ENCODE measurements at regions not wholly inside any gene's neighbourhood (a gene's known extent, or its start where the extent isn't known, plus 50 kb on each side); places are given as distances from the start of the nearest gene placed in this dataset.
A peak's percentile ranks its signal among the peaks of the same experiment; 100 is the strongest.

DNA sequence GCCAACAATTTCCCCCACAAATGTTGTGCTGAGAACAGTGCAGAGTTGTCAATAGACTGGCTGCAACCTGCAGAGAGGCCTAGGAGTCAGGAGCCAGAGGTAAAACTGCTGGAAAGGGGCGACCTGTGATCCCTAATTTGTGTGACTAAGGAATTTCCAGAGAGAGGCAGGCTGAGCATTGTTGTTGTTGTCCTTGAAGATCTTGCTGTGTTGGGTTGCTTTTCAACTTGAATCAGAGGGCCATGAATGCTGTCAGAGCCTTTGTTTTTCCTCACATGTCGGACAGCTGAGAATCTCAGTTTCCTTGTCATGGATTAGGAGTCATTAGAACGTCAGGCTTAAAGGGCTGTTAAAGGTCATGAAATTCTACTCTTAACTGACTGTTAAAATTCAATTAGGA is 134.6 kb upstream of the ASTN2 start:
- DNase-seq (ENCODE audit: low read depth in 4 of 4, low spot score in 3 of 4), result no peak

DNA sequence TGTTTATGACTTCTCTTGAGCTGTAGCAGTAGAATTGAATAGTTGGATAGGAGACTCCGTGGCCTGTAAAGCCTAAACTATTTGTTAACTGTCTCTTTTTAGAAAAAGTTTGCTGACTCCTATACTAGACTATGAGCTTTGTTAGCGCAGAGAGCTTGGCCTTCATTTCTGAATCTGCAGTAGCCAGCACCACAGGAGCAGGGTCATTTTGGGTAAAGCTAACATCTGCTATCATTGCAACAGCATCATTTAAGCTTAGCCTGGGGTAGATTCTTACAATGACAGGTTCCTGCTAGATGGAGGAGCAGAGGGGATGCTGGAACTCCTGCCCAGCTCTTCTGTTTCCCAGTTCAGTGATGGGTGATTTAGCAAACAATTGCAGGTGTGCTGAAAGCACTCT is 133.7 kb upstream of the ASTN2 start:
- no peak for DNase-seq (ENCODE audit: low read depth in 4 of 4, low spot score in 3 of 4)

DNA sequence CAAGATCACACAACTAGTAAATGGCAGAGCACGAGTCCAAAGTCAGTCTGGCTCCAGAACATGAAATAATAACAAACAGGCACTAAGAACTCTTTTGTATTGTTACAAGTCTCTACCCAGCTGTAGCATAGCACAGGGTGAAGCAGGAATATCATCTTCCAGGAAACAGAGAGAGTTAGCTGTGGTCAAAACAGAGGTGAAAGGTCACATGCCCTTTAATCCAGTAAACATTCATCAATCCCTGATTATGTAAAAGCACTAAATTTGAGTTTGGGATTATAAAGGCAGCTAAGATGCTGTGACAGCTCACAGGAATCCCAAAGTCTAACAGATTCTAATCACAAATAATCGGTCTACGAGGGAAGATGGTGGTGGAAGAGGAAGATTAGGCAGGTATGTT is 133.0 kb upstream of the ASTN2 start:
- DNase-seq (ENCODE audit: low read depth in 4 of 4, low spot score in 3 of 4), result no peak

DNA sequence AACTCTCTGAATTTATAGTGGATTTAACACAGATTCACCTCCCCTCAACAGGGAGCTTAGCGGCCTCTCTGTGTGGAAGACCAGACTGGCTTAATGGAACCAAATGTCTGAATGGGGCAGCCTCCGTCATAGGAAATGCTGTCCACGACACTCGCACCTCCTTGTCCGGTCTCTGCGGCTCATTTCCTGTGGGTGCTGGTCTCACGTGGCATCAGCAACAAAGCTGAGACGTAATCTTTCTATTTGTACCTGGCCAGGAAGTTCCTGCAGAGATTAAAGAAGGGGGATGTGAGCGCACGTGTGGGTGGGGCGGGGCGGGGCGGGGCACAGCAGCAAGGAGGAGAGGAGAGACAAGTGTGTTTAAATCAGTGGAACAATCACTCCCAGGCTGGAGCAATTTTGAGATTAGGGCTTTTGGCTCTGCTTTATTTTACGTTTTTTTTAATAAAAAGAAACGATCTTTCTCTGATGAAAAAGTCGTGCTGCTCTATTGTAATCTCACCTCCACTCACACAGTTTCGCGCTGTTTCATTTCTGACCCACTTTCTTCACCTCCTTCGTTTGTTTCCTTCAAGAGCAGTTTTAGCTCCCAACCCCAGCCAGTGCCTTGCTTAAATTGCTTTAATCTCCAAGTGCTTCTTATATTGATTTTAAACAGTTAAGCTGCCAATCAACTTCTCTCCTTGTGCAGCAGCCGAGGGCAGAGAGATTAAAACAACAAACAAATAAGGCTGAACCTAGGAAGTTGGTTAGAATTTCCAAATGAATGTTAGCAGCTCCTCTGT is 132.2 kb upstream of the ASTN2 start:
- no peak for DNase-seq (ENCODE audit: low read depth in 4 of 4, low spot score in 3 of 4)

DNA sequence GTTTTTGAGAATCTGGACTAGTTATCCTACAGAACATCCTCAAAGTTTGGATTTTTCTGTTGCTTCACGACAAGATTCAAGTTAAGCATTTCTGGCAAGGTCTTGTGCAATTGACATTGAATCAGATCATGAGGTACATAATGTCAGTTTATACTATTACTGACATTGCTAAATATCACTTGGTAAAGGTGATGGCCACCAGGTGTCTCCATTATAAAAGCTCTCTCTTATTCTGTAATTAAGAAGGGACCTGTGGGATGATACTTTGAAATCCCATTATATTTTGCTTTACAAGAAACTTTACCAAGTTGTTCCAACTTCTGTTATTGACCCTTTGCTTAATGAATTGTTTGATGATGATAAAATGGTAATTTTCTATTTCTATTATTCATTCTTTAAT is 131.0 kb upstream of the ASTN2 start:
- no peak for DNase-seq (ENCODE audit: low read depth in 4 of 4, low spot score in 3 of 4)

DNA sequence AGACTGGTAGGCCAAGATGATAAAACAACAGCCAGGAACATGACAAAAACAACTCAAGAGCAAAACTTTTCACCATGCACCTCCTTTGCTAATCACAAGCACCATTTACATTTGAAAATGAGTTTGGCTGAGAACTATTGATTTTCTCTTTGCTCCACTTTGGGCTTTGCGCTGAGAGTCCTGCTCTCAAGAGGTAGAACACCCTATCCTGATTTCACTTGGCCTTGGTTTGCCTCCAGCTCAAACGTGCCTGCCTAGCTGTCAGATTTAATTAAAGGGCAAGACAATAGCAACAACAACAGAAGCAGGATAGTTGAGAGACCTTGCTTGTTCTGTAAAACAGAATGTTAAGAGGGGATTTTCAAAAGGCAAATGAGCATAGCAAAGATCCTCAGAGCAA is 128.2 kb upstream of the ASTN2 start:
- no peak for DNase-seq (ENCODE audit: low read depth in 4 of 4, low spot score in 3 of 4)

DNA sequence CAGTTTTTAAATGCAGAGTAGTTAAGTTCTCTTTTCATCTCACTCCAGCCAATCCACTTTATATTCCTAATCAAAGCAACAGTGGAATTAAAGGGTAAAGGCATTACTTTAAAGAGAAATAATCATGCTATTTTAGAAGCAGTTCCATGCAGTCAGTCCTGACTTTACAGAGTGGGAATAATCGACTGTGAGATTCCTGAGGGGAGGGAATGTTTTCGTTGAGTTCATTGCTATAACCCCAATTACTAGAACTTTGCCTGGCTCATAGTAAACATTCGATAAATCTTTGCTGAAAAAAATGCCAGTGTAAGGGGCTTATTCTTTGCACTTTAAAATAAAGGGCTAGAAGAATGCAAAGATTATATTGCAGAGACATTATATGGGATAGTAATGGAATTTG is 127.2 kb upstream of the ASTN2 start:
- DNase-seq (ENCODE audit: low read depth in 4 of 4, low spot score in 3 of 4), result no peak

DNA sequence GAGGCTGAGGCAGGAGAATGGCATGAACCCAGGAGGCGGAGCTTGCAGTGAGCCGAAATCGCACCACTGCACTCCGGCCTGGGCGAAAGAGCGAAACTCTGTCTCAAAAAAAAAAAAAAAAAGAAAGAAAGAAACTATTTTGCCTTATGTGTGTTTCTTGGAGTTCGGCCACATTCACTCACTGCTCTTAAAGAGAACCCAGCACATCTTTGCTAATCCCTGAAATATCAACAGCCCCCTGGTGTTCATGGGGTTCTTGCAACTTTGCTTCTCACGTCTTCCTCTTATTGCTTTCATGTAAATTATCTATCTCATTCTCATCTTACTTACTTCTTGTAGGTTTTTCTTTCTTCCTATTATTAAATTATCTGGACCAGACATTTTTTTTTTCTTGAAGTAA is 126.3 kb upstream of the ASTN2 start:
- DNase-seq (ENCODE audit: low read depth in 4 of 4, low spot score in 3 of 4), result no peak

DNA sequence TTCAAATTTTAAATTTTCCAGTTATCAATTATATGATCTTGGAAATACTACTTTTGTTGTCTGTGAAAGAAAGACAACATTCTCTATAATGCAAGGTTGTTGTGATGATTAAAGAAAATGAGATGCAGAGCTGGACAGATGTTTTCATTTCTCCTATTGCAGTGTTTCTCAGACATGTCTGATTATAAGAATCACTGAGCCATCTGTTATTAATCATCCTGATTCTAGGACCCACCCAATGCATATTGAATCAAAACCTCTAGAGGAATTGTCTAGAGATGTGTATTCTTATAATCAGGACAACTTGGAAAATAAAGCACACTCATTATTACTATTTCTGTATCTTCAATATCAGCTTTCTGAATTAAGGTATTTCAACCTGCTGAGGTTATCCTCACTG is 121.1 kb upstream of the ASTN2 start:
- DNase-seq (ENCODE audit: low read depth in 4 of 4, low spot score in 3 of 4), result no peak

DNA sequence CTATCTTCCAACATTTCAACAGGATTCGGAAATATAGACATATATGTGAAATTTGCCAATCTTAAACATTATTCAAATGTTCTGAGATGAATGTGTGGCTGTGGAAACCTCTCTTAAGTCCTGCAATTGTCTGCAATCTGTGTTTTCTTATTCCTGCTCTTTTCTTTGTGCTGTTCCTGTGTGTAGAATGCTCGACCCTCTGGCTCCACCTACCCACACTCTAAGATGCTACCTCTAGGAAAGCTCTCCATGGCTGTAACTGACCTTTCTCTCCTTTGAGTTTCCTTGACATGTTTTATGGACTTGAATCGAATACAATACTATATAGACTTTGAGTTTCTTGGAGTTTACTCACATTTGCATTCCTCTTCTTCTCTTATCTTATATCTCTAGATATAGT is 120.6 kb upstream of the ASTN2 start:
- DNase-seq (ENCODE audit: low read depth in 4 of 4, low spot score in 3 of 4), result no peak

DNA sequence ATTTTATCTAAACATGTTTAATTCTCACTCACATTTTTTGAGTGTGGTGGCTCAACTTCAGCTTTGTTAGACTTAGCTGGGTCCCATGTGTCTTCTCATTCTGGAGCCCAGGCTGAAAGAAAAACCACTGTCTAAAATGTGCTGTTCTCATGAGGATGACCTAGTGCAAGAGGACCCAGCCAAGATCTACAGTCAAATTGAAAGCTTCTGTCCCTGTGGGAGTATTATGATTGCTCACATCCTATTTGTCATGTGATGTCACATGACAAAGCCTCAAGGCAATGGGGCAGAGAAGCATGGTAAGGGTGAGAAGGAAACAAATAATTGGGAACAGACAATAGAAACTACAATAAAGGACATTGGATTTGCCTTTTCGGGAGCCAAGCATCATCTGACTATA is 113.4 kb upstream of the ASTN2 start:
- DNase-seq (ENCODE audit: low read depth in 4 of 4, low spot score in 3 of 4), result no peak

DNA sequence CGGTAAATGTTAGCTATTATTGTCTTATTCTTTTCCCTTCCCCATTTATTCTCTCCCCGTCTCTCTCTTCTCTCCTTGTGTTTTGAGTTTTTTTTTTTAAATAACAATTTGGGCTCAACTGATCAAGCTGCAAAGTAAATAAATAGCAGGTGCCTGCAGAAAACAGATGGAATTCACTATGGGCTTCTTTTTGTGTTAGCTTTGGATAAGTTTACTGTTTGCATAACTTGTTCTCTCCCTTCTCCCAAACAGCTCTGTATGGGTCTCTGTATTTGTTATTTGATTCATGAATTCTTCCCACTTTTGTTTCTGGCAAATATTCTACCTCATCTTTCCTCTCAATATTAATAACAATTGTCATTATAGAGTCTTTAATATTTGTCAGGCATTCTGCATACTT is 111.8 kb upstream of the ASTN2 start:
- DNase-seq (ENCODE audit: low read depth in 4 of 4, low spot score in 3 of 4), result no peak

DNA sequence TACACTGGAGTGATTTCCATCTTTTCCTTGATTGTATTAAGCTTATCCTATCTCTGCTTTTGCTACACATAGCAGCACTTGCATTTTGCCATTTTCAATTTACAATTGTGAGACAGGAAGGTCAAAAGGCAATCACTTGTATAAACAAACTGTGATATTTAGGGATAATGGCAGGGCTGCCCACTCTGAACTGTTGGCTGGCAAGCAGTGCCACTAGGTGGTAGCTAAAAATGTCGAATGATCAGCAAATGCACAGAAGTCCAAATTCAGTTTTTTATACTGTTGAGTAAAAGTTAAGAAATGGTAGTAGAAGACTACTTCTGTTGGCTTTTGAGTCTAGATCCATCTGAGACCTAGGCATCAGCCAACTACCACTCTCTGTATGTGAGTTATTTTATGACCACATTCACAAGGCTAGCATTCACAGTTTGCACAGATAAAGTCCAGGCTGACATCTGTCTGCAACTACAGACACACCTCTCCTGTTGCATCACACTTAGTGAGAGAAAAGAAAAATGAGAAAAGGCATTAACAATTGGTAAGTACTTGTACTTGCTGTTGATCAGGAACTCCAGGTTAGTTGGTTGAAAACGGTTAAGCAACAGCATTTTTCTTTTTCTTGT is 108.8 kb upstream of the ASTN2 start:
- no peak for DNase-seq (ENCODE audit: low read depth in 4 of 4, low spot score in 3 of 4)

DNA sequence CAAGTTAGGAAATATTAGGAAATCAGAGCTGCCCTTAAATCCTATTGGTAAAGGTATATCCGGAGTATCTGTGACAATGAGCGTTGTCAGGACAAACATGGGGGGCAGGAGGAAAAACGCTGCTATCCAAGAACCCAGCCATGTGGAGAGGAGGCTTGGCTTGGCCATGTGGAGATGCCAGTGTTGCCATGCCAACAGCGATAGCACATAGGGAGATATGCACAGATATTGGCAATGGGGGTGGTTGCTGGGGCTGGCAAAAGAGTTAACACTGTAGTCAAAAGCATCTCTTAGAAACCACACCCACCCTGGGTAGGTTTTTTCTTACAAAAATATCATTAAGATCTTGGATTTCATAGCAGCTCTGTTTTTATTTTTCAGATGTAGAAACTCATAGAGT is 106.4 kb upstream of the ASTN2 start:
- DNase-seq (ENCODE audit: low read depth in 4 of 4, low spot score in 3 of 4), result no peak

DNA sequence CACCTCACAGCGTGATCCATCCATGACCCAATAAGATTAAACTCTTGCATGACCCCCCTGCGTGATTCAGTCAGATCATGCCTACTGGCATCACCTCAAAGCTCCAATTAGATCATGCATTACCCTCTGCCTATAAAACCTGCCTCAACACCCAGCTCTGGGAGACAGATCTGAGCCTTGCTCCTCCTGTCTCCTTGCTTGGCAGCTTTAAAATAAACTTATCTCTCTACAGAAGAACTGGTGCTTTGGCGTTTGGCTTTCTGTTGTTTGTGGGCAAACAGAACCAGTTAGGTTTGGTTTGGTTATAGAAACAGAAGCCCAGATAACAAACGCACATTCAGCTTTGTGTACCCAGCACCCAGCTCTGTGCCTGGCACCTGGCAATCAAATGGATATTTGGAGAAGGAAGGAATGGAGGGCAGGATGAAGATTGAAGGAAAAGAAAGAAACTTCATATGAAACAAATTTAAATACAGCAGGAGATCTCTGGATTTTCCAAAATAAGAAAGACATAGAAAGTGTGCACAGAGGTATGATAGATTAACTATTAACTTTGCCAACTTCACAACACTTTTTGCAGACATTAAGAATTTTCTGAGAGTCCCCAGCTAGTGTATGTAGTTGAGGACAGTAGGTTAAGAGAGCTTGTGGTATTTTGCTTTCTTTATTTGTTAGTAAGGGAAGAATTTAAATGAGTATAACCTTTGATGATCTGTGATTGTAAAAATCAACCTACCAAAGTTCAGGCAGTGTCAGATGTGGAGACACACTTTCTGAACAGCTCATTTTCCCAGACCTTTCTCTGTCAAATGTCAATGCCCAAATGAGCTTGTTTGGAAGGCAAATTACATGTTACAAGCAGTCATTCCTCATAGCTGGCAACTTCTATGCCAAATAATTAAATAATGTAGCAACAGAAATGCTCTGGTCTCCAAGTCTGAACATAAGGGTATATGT is 102.1 kb upstream of the ASTN2 start:
- DNase-seq (ENCODE audit: low read depth in 4 of 4, low spot score in 3 of 4), result no peak

DNA sequence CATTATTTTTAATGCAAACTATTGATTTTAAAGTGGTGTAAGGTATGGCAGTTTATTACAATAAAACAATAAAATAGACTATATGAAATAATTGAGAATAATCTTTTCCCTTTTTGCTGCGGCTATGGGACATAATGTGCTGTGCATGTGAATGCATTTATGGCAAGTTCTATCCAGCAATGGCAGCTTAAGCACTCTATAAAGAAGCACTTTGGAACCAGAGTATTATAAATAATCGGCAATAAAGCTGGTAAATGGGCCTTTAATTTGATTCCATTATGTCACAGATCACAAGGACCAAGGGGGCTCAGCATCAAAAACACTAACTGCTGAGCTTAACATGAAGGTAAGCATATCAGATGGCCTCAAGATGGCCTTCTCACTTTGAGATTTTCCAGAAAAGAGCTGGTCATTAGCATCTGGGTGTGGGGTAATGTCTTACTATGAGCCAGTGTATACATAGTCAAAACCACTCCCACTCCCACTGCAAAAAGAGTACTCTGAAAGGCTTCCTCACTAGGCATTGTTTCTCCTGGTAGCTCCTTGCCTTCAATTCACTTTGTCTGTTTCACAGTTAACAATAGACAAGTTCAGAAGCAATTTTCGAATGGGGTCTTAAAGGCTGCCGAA is 97.1 kb upstream of the ASTN2 start:
- DNase-seq (ENCODE audit: low read depth in 4 of 4, low spot score in 3 of 4), result no peak

DNA sequence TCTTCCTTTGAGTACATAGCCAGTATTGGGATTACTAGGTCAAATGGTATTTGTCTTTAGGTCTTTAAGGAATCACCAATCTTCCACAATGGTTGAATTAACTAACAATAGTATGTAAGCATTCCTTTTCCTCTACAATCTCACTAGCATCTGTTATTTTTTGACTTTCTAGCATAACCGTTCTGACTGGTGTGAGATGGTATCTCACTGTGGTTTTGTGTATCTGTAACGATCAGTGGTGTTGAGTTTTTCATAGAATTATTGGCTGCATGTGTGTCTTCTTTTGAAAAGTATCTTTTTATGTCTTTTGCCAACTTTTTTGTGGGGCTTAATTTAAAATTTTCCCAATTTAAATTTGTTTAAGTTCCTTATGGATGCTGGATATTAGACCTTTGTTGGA is 81.5 kb upstream of the ASTN2 start:
- no peak for DNase-seq (ENCODE audit: low read depth in 4 of 4, low spot score in 3 of 4)

DNA sequence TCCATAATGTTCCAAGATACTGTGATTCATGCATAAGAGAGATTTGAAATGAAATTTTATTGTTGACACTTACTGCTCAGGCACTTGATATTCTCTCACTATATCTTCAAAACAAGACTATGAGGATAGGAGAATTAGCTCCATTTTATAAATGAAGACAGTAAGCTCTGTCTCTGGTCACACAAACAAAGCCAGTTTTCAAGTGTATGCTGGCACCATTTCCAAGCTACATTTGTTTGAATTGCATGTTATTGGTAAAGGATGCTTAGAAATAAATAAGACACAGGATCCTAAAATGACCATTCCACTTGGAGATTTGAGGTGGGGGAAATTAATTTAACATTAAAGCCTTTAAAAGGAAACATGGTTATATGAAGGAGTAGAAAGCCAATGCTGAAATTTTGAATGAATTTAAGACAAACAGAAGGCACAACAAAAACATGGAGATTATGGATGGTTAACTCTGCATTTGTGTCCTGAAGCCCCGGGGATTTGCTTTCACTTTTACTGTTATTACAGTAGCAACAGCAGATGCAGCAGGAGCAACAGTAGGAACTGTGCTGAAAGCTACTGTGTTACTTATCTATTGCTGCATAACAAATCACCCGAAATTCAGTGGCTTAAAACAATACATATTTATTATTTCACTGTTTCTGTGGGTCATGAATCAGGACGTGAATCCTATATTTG is 79.7 kb upstream of the ASTN2 start:
- DNase-seq (ENCODE audit: low read depth in 4 of 4, low spot score in 3 of 4), result peak in 1 of 4 donors; percentile 1

DNA sequence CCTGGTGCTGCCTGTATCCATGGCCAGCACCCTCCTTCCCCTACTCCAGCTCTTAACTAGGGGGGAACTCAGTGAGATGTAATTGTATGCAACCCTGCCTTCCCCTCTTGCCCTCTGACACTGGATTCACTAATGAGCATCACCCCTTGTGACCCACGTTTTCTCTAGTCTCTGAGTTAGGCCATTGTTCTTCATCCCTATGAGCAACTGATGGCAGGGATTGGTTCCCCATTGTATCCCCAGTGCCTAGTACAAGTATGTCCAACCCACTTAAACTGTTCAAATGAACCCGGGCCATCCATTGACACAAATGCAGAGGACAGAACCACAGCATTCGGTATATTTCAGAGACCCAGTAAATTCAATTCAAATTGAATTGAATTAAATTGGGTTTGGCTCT is 77.6 kb upstream of the ASTN2 start:
- DNase-seq (ENCODE audit: low read depth in 4 of 4, low spot score in 3 of 4), result no peak

DNA sequence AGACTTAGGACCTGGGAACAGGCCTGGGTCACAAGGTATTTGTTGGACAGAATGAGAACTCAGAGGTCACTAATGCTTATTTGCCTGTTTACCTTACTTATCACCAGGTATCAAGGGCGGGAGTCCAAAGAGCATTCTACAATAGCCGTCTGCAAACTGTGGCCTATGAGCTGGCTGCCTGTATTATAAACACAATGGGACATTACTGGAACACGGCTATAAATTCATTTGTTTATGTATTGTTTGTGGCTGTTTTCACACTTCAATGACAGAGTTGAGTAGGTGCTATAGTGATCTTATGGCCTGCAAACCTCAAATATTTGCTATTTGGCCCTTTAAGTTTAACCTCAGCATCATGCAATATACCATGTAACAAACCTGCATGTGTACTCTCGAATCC is 76.6 kb upstream of the ASTN2 start:
- DNase-seq (ENCODE audit: low read depth in 4 of 4, low spot score in 3 of 4), result no peak

DNA sequence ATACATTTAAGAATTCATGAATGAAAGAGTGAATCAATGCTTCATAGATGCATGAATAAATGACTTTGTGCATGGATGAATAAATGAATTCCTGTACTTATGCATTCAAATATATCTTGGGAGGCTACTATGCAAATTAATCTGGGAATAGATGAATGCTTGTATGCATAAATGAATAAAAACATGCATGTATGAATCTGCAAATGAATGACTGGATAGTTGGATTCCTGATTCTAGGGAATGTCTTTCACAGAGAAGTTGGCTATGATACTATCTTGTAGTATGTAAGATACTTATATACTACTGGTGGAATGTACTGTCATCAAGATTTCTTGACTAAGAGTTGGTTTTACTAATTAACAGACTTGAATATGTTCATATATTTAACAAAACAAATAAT is 75.3 kb upstream of the ASTN2 start:
- no peak for DNase-seq (ENCODE audit: low read depth in 4 of 4, low spot score in 3 of 4)
